GM12874 (cell line): ENCODE measurements at regions not wholly inside any gene's neighbourhood (a gene's known extent, or its start where the extent isn't known, plus 50 kb on each side); places are given as distances from the start of the nearest gene placed in this dataset.

Experiments
- CTCF ChIP-seq: IDR thresholded peaks from 2 replicates; pipeline ENCODE4 v1.5.1; 2011; ENCODE audit warnings: low read depth, mild to moderate bottlenecking, control low read depth, low read length, moderate library complexity; ENCODE audit not compliant: insufficient read depth

DNA sequence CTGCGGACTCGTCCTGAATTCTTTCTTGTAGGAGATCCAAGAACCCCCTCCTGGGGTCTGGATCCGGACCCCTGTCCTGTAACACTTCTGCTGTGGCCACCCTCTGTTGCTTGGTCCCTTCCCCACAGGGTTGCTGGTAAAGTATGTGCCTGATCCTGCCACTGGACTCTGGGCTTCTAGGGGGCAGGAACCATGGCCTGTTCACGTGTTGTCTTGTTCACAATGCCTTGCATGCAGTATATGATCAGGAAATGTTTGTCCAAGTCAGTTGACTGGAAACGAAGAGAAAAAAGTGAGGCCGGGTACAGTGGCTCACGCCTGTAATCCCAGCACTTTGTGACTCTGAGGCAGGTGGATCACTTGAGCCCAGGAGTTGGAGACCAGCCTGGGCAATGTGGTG lies 139.3 kb upstream of the ALDH1B1 start:
- no peak for TF ChIP-seq CTCF

- no peak for TF ChIP-seq CTCF
These were observed 141.3 kb upstream of the ALDH1B1 start for GRCh38 chr9:38251036-38251860.

- TF ChIP-seq CTCF: no peak
These were observed 142.0 kb upstream of the ALDH1B1 start for GRCh38 chr9:38250279-38251035.

GRCh38 chr9:38249587-38250210 lies 142.8 kb upstream of the ALDH1B1 start:
- TF ChIP-seq CTCF: no peak

- no peak for TF ChIP-seq CTCF
These were observed 143.5 kb upstream of the ALDH1B1 start for GRCh38 chr9:38249049-38249448.

GRCh38 chr9:38246833-38247232 lies 145.7 kb upstream of the ALDH1B1 start:
- no peak for TF ChIP-seq CTCF

DNA sequence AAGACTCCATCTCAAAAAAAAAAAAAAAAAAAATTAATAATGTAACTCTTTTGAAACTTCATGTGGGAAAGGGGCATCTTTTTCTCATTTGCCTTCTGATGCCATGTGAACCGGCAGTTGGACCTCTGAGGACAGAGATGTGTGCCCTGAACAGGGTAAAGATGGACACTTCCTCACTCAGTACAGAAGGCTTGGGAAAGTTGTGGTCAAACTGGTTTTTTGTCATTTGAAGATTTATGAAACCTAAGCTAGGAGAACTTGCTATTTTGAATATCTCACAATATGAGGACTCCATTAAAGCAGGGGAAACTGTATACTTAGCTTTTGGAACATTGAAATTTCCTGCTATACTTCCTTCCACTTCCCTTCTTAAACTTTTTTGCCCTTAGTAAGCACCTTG lies 147.5 kb upstream of the ALDH1B1 start:
- TF ChIP-seq CTCF: no peak
